ENCODE measurements at regions not wholly inside any gene's neighbourhood (a gene's known extent, or its start where the extent isn't known, plus 50 kb on each side); places are given as distances from the start of the nearest gene placed in this dataset.

DNA sequence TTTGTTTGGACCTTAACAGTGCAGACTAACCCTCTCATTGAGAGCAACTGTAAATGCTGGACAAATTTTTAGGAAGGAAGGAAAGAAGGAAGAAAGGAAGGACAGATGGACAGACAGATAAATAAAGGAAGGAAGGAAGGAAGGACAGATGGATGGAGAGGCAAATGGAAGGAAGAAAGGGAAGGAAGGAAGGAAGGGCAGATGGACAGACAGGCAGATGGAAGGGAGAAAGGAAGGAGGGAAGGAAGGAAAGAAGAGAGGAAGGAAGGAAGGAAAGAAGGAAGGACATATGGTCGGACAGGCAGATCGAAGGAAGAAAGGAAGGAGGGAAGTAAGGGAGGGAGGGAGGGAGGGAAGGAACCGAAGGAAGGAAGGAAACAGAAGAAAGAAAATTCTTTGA, 388.5 kb upstream of the CDH4 start:
- Histone ChIP-seq H3F3A (ENCODE audit: low read depth) (no peaks in the 10 kb centered on the region), H3K4me3 (no peak overlapping the region), H3K4me1 (no peaks in the 10 kb centered on the region), H3K9ac (no peak overlapping the region), H3K4me2 (no peak overlapping the region), H3K9me3 (ENCODE audit: low read depth) (no peaks in the 10 kb centered on the region), H2AFZ (replicated peaks) (no peak overlapping the region), H3K36me3 (no peaks in the 10 kb centered on the region), H3K27ac (no peak overlapping the region), H3K27me3 (no peaks in the 10 kb centered on the region), H3K79me2 (ENCODE audit: low read depth) (no peaks in the 10 kb centered on the region), H4K20me1 (ENCODE audit: low read depth) (no peaks in the 10 kb centered on the region)
- Mint-ChIP-seq H3K27ac (no peak overlapping the region), H3K4me3 (no peak overlapping the region), H3K36me3 (no peaks in the 10 kb centered on the region), H3K4me1 (peaks cover 5% of the 10 kb centered on the region), H3K27me3 (ENCODE audit: insufficient read depth, low read depth) (peaks cover 8% of the 10 kb centered on the region), H3K9me3 (no peaks in the 10 kb centered on the region)
- DNase-seq (ENCODE audit: low spot score) = no peak
- TF ChIP-seq, protein P1, sequence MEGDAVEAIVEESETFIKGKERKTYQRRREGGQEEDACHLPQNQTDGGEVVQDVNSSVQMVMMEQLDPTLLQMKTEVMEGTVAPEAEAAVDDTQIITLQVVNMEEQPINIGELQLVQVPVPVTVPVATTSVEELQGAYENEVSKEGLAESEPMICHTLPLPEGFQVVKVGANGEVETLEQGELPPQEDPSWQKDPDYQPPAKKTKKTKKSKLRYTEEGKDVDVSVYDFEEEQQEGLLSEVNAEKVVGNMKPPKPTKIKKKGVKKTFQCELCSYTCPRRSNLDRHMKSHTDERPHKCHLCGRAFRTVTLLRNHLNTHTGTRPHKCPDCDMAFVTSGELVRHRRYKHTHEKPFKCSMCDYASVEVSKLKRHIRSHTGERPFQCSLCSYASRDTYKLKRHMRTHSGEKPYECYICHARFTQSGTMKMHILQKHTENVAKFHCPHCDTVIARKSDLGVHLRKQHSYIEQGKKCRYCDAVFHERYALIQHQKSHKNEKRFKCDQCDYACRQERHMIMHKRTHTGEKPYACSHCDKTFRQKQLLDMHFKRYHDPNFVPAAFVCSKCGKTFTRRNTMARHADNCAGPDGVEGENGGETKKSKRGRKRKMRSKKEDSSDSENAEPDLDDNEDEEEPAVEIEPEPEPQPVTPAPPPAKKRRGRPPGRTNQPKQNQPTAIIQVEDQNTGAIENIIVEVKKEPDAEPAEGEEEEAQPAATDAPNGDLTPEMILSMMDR (IDR thresholded peaks at IDR 0.05) = no peak
- TF ChIP-seq EZH2phosphoT487 (IDR thresholded peaks at IDR 0.05) (no peak), EZH2 (IDR thresholded peaks at IDR 0.05) (no peak)

DNA sequence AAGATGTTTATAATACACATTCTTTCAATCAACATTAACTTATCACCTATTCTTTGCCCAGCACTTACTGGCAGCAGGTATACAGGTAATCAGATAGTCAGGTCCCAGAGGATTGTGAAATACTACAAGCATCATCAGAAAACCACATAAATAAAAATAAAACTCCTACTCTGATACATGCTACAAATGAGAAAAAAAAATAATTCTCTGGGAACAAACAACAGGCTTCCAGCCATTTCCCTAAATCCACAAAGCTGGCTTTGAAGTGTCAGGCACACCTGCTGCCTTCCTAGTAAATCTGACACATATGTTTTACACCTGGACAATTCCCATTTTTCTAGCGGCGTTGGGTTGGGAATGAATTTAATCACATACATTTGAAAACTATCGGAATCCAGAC, 384.5 kb upstream of the CDH4 start:
- peaks cover 23% of the 10 kb centered on the region for H3K4me1 Mint-ChIP-seq
- peaks cover 15% of the 10 kb centered on the region for H3K27me3 Mint-ChIP-seq (ENCODE audit: insufficient read depth, low read depth)
- no peaks in the 10 kb centered on the region for H3K36me3 Mint-ChIP-seq
- no peak overlapping the region for H3K27ac Mint-ChIP-seq
- Histone ChIP-seq H4K20me1 (ENCODE audit: low read depth) (no peaks in the 10 kb centered on the region), H2AFZ (replicated peaks) (no peak overlapping the region), H3K4me2 (no peak overlapping the region), H3K36me3 (no peaks in the 10 kb centered on the region), H3F3A (ENCODE audit: low read depth) (no peaks in the 10 kb centered on the region), H3K9ac (no peak overlapping the region), H3K27me3 (no peaks in the 10 kb centered on the region), H3K4me3 (no peak overlapping the region), H3K4me1 (no peaks in the 10 kb centered on the region), H3K27ac (no peak overlapping the region), H3K79me2 (ENCODE audit: low read depth) (no peaks in the 10 kb centered on the region), H3K9me3 (ENCODE audit: low read depth) (no peaks in the 10 kb centered on the region)
- no peaks in the 10 kb centered on the region for H3K9me3 Mint-ChIP-seq
- TF ChIP-seq EZH2phosphoT487 (IDR thresholded peaks at IDR 0.05) (no peak), EZH2 (IDR thresholded peaks at IDR 0.05) (no peak)
- TF ChIP-seq, protein P1 (IDR thresholded peaks at IDR 0.05) = no peak
- no peak for DNase-seq (ENCODE audit: low spot score)
- no peak overlapping the region for H3K4me3 Mint-ChIP-seq

DNA sequence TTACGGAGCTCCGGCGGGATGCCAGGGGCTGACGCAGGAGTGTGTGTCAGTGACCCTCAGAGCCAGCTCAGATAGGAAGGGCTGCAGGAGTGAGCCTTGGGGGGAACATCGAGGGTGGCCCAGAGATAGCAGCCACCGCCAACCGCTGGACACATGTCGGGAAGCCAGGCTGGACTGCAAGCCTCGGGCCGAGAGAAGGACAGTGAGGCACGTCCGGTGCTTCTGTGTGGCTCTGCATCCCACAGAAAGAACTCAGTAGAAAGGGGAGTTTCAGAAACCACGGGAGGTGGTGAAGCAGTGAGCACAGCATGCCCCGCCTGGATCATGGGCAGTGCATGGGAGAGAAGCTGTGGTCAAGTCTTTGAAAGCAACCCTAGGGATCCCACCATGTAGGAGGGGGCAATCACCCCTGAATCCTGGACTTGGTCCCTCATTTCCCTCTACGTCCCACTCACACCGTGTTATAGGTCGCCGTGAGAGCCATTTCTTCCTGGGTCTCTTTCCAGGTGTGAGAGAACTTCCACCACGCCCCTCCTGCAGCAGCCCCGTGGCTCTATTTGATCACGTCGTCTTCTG, 383.7 kb upstream of the CDH4 start:
- no peak overlapping the region for H3K4me3 ChIP-seq
- H3K9me3 ChIP-seq (ENCODE audit: low read depth) = no peaks in the 10 kb centered on the region
- TF ChIP-seq EZH2 (IDR thresholded peaks at IDR 0.05) (no peak), EZH2phosphoT487 (IDR thresholded peaks at IDR 0.05) (no peak)
- no peaks in the 10 kb centered on the region for H3K36me3 ChIP-seq
- DNase-seq (ENCODE audit: low spot score) = no peak
- Mint-ChIP-seq H3K27me3 (ENCODE audit: insufficient read depth, low read depth) (peaks cover 14% of the 10 kb centered on the region), H3K9me3 (no peaks in the 10 kb centered on the region), H3K4me3 (no peak overlapping the region), H3K4me1 (peaks cover 23% of the 10 kb centered on the region), H3K36me3 (no peaks in the 10 kb centered on the region), H3K27ac (peak overlapping the region; percentile 78)
- no peaks in the 10 kb centered on the region for H3K79me2 ChIP-seq (ENCODE audit: low read depth)
- no peak overlapping the region for H3K4me2 ChIP-seq
- H3F3A ChIP-seq (ENCODE audit: low read depth) = no peaks in the 10 kb centered on the region
- H3K27ac ChIP-seq = no peak overlapping the region
- H4K20me1 ChIP-seq (ENCODE audit: low read depth) = no peaks in the 10 kb centered on the region
- no peaks in the 10 kb centered on the region for H3K4me1 ChIP-seq
- H3K9ac ChIP-seq = no peak overlapping the region
- no peak overlapping the region for H2AFZ ChIP-seq (replicated peaks)
- no peaks in the 10 kb centered on the region for H3K27me3 ChIP-seq

DNA sequence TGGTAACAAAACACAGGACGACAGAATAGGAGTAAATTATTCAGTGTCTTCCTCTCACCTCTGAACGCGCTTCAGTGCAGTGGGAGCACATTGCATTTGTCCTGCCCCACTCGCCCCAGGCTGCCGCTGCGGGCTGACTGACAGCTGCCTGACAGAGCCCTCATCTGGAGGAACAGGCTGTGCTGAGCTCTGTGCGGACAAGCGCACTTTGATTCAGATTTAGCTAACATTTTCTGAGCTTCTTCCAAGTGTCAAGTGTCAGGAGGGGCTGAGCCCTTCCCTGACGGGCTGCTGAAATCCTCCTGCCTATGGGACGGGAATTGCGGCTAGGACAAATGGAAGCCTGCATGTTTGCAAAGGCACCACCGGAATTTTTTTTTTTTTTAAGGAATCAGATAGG, 383.0 kb upstream of the CDH4 start:
- Histone ChIP-seq H3K4me3 (no peak overlapping the region), H3K27ac (no peak overlapping the region), H4K20me1 (ENCODE audit: low read depth) (no peaks in the 10 kb centered on the region), H3K36me3 (no peaks in the 10 kb centered on the region), H3K4me2 (no peak overlapping the region), H3K27me3 (no peaks in the 10 kb centered on the region), H3K9ac (no peak overlapping the region), H3K79me2 (ENCODE audit: low read depth) (no peaks in the 10 kb centered on the region), H2AFZ (replicated peaks) (no peak overlapping the region), H3F3A (ENCODE audit: low read depth) (no peaks in the 10 kb centered on the region), H3K4me1 (no peaks in the 10 kb centered on the region), H3K9me3 (ENCODE audit: low read depth) (no peaks in the 10 kb centered on the region)
- Mint-ChIP-seq H3K9me3 (no peaks in the 10 kb centered on the region), H3K36me3 (no peaks in the 10 kb centered on the region), H3K4me1 (peaks cover 23% of the 10 kb centered on the region), H3K4me3 (no peak overlapping the region), H3K27ac (peak overlapping the region; percentile 68), H3K27me3 (ENCODE audit: insufficient read depth, low read depth) (peaks cover 12% of the 10 kb centered on the region)
- TF ChIP-seq, protein P1 (IDR thresholded peaks at IDR 0.05) = no peak
- TF ChIP-seq EZH2phosphoT487 (IDR thresholded peaks at IDR 0.05) = no peak
- TF ChIP-seq EZH2 (IDR thresholded peaks at IDR 0.05) = no peak
- peak; percentile 36 for DNase-seq (ENCODE audit: low spot score)
